Activated CD8-positive, alpha-beta memory T cell treated with anti-CD3 and anti-CD28 coated beads, Interleukin-2, amount 50 U/mL, for 24 hours (primary cell): ENCODE measurements at regions not wholly inside any gene's neighbourhood (a gene's known extent, or its start where the extent isn't known, plus 50 kb on each side); places are given as distances from the start of the nearest gene placed in this dataset.
"Not testable (repeated sequence)": the region's sequence is repeated elsewhere in the genome, so short reads cannot be mapped to it uniquely, and the experiment has no call there.

Source experiments
- DNase-seq: peaks from one replicate; pipeline ENCODE4 v3.0.0-alpha.2; 2020; ENCODE audit errors: extremely low read depth

DNA sequence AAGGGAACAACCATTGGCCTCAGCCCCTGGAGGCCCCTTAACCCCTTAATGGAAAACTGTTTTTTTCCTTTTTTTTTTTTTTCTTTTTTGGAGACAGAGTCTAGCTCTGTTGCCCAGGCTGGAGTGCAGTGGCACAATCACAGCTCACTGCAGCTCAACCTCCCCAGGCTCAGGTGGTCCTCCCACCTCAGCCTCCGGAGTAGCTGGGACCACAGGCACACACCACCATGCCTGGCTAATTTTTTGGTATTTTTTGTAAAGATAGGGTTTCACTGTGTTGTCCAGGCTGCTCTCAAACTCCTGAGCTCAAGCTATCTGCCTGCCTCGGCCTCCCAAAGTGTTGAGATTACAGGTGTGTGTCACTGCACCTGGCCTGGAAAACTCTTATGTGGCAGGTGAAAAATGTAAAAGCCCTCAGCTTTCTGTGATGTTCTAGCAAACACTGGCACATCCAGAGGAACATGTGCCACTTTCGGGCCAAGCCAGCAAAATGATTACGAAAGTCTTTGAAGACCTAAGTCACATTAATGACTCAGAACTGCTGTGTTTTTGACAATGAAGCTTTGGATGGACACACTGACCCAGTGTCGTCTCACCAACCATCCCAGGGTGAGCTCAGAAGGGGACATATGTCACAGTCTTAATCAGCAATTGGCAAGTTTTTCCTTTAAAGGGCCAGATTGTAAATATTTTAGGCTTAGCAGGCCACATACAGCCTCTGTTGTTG, 189.3 kb upstream of the TPM1 start:
- DNase-seq: no peak

DNA sequence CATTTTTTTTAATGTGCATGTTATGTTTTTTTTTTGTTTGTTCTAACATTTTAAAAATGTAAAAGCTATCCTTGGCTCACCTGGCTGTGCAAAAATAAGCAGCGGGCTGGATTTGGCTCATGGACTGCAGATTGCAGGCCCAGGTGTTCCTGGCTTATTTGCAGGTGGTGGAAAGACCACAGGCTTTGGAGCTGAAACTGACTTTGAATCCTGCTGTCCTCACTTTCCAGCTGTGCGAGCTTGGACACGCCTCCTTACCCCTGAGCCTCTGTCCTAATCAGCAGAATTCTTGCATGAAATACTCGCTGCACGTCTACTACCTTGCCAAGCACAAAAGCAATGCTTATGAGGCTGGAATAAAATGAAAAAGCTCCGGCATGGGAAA, 188.7 kb upstream of the TPM1 start:
- no peak for DNase-seq

DNA sequence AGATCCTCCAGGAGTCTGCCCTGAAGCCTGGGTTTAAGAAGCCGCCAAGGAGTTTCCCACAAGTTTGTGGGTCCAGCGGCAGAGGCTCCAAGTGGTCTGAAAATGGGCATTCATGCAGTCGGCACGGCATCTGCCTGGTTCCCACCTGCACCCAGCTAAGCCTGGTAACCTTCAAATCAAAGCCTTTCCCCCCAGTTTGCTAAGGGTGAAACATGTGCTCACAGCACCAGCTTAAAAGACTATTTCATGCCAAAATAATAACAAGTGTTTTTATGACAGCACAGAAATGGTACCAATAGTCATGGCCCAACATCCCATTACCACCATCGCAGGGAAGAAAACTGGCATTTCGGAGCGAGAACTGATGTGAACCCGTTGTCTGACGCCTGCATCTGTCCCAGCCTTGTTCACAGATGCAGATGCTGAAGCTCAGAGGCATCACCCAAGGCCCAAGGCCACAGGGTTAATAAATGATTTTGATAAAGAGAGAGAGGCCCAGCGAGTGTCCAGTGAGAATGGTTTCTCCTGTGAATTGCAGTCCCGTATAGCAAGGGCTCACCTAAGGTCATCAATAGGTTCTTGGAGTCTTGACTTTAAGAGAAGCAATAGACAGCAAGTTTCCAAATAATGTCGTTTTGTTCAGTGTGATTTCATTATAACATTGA, 188.0 kb upstream of the TPM1 start:
- DNase-seq: no peak

DNA sequence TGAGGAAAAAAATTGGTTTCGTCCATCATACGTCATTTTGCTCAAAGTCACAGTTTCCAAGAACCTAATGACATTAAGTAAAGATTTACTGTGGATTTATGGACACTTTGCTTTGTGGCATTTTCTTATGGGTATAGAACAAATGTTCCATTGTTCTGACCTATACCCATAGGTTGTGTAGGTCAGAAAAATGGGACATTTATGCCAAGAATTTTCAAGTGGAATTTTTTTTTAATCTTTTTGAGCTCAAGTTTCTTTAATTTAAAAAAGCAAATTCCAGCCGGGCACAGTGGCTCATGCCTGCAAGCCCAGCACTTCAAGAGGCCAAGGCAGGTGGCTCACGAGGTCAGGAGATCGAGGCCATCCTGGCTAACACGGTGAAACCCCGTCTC, 187.5 kb upstream of the TPM1 start:
- DNase-seq: no peak

DNA sequence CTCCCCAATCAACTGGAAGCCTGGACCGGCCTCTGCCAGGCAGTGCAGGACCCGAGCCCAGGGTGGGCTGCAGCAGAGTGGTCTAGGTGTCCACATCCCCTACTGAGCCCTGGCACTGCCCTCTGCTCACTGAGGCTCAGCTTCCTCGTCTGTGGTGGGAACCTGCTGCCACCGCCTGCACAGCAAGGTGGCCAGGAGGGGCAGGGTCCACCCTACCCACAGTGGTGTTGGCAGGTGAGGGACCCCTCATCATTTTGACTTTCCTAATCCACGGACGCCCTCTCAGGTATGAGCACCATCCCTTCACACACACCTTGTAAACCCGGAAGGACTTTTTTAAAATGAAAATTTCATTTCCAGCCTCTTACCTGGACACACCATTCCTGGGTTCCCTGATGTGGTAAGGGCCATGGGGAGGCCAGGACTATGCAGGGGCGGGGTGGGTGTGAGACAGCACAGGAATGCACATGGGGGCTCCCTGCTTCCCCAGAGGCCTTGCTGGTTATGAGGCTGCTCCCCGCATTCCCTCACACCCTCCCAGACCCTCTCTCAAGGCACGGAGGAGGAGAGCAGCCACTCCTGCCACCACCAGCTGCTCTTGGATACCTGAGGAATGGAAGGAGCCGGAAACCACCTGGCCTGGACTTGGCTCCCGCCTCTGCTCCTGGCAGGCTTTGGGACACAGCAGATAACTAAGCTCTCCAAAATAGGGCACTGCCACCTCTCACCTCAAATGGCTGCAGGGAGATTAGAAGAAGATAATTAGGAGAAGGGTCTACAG, 185.9 kb upstream of the TPM1 start:
- DNase-seq: no peak

DNA sequence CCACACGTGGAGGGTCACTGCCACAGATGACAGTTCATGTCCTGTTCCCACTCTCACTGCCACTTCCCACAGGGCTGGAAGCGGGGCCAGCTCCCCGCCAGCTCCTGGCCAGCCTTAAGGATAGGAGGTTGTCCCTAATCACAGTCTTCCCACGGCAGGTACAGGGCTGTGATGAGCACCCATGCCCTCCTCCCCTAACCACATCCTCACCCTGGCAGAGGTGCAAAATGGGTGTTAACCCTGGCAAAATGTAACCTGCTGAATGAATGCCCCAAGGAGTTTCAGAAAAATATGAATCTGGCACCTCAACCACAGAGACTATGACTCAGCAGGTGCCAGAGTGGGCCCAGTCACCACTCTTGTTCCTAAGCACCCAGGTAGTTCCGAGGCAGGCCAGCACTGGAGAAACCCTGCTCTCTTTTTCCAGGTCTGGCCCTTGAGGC, 185.1 kb upstream of the TPM1 start:
- no peak for DNase-seq

DNA sequence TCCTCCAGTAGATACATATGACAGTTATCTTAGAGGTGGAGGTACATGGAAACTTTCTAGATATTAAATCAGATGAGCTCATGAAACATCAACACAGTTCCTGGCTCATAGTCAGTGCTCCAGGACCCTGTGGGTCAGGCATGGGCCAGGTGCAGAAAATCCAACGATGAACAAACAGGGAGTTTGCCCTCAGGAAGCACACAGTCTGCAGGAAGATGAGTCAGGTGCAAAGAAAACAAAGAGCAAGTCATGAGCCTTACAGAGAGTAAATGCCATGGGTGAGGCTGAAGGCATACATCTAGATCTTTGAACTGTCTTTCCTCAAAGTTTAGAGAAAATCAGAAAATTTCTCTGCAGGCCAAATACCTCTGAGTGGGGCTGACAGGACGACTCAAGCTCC, 184.2 kb upstream of the TPM1 start:
- no peak for DNase-seq

DNA sequence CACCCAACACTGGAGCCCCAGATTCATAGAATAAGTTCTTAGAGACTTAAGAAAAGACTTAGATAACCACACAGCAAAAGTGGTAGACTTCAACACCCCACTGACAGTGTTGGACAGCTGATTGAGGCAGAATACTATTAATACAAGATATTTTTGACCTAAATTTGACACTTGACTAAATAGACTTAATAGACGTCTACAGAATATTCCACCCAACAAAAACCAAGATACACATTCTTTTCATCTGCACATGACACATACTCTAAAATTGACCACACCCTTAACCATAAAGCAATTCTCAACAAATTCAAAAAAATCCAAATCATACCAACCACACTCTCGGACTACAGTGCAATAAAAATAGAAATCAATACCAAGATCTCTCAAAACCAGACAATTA, 179.8 kb upstream of the TPM1 start:
- no peak for DNase-seq

DNA sequence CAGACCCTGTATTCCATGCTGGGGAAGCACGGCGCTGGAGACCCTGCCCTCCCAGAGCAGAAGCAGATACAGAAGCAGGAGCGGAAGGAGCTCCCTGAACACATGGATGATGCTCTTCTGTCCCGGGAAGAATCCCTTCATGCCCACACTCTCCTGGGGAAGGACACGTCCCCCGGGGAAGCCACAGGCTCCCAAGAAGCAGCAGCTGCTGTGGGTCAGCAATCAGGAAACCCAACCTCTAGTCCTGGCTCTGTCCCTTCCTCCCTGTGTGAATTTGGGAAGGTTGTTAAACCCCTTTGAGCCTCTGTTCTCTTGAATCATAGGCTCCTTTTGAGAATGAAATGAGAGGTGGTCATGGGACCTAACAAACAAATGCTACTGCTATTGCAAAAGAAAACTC, 176.2 kb upstream of the TPM1 start:
- DNase-seq: no peak

DNA sequence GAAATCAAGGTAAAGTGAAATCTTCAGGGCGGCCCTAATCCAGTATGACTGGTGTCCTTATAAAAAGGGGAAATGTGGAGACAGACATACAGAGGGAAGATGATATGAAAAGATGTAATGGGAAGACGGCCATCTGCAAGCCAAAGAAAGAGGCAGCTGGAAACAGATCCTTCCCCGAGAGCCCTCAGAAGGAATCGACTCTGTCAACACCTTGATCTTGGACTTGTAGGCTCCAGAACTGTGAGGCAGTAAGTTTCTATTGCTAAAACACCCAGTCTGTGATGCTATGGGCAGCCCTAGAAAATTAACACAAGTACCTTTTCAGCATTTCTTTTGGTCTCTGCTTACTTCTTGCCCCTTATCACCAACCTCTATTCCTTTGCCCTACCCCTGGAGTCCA, 174.7 kb upstream of the TPM1 start:
- DNase-seq: no peak

DNA sequence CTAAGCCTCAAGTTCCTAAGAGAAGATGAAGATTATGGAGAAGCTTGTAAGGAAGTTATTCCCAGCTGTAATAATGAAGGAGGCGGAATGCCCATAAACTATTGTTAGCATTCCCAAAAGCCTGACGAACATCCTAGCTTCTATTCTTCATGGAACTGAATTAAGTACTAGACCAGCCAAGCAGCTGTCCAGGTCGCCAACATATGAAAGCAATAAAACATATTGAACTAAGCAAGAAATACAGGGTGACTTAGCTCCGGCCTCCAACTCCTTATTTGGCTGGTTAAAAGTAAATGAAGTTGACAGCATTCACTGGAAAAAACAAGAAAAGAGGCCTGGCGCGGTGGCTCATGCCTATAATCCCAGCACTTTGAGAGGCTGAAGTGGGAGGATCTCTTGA, 174.0 kb upstream of the TPM1 start:
- no peak for DNase-seq

DNA sequence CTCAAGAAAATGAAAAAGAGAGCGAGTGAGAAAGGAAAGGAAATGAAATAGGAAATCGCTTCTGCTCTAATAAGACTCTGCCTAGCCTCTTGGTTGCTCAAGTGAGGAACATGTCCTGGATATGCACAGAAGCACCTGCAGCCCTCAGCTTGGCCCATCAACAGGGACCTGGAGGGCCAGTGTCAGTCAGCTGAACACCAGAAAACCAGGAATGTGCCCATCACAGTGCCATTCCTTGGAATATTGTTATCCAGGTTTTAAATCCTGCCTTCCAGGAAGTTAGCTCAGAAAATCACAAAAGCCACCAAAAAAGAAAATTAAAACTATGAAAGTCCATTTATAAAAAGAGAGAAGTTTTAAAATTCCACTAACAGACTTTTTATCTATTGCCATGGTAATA, 173.4 kb upstream of the TPM1 start:
- DNase-seq: no peak

DNA sequence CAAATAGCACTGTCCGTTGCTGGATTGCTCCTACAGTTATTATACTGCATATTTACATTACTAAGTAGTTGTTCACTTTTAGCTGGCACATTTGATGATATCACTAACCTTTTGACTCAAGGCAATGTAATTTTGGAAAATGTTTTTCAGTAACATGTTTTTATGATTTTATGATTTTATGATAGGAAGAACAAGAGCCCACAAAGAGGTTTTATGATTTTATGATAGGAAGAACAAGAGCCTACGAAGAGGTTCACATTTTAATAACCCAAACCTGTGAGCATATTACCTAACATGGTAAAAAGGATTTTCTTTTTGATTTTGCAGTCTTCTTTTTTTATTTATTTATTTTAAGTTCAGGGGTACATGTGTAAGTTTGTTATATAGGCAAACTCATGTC, 172.3 kb upstream of the TPM1 start:
- no peak for DNase-seq

DNA sequence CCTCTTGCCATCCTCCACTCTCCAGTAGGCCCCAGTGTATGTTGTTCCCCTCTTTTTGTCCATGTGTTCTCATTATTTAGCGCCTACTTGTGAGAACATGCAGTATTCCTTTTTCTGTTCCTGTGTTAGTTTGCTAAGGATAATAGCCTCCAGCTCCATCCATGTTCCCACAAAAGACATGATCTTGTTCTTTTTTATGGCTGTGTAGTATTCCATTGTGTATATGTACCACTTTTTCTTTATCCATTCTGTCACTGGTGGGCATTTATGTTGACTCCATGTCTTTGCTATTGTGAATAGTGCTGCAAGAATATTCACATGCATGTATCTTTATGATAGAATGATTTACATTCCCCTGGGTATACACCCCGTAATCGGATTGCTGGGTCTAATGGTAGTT, 171.8 kb upstream of the TPM1 start:
- DNase-seq: not testable (repeated sequence)

DNA sequence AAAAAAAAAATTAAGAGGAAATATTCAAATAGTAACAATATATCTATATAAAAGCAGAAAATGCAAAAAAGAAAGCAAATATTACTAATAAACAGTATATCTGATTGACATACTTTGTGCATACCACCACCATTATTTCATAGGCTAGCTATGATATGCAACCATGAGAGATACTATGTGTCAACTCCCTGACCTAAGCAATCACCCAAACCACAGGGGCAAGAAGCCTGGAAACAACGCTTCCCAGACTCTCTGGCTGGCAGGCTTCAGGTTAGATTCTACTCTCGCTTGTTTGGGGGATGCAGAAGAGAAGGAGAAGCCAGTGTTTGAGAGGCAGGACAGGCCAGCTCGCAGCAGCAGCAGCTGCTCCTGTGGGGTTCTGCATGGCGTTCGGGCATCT, 169.3 kb upstream of the TPM1 start:
- DNase-seq: no peak

DNA sequence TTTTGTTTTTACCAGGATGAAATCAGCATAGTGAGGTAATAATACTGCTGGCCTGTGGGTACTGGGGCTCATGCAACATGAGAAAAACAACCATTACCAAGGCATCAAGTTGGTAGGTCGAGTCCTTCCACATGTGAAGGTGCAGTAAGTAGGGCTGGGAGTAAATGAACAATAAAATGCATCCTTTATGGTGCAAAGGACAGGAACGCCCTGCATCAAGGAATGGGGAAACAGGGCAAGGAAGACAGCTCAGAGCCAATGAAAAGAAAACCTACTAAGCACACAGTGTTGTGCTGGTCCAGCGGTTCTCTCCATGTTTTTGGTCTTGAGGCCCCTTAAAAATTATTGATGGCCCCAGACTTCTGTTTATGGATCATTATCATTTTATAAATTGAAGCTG, 168.5 kb upstream of the TPM1 start:
- DNase-seq: no peak

DNA sequence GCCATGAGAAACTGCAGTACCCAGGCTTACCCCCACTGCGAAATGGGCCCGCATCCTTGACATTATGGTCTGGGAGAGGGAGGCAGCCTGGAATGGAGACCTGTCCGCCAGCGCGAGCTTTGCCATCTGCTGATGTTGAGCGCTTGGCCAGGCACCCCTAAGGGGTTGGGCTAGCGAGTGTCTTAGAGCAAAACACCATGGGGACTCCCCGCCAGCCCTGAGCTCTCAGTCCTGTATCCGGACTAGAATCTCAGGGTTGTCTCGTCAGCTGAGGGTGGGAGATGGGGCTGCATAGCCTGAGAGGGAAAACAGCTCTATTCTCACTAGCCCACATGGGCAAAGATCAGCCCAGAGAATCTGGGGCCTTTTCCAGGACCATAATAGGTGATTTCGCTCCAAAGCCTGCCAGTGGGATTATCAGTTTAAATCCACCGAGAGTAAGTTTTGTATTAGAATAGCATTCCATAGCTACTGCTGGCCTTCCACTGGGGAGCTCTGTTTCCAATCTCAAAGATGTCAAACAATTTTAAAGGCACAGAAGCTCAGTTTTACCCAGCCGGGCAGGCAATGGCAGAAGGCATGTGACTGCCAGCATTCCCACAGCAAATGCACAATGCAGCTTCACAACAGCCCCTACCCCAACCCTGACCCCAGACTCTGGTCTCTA, 167.5 kb upstream of the TPM1 start:
- no peak for DNase-seq

DNA sequence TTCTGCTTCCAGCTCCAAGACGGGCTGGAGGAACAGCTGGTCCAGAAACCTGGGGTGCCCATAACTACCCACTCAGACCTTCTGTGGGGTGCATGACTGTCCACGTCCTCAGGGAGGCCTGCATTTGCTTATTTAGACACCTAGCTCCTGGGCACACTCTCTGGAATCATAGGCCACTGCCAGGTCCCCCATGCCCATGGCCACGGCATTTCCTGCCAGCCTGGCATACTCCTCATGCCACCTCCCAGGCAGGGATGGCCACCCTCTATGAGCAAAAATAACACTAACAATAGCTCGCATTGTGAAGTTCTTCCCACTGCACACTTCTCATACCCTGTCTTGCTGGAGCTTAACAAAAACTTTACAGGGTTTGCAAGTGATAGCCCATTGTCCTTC, 166.9 kb upstream of the TPM1 start:
- DNase-seq: no peak

DNA sequence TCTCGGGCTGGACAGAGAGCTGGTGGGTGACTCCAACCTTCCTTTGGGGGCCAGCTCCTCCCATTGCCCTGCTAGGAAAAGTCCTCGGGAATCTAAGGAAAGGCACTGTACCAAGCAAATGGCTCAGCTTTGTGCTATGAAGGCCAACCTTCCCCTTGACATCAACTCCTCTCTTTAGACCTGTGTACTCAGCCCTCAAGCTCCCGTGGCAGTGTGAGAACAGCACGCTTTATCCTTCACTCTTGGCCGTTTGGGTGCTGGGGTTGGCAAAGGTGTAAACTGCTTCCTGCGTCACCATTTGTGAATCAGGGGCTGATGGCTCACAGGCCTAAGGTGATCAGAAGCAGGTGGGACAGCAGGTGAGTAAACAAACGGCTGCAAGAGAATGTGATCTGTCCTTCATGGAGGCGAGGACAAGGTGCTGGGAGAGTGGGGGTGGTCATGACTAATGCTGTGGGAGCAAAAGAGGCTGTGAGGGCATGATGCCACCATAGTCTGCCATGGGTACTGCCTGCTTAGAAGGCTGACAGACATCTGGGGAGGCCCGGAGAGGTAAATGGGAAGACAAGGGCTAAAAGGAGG, 165.2 kb upstream of the TPM1 start:
- DNase-seq: no peak

DNA sequence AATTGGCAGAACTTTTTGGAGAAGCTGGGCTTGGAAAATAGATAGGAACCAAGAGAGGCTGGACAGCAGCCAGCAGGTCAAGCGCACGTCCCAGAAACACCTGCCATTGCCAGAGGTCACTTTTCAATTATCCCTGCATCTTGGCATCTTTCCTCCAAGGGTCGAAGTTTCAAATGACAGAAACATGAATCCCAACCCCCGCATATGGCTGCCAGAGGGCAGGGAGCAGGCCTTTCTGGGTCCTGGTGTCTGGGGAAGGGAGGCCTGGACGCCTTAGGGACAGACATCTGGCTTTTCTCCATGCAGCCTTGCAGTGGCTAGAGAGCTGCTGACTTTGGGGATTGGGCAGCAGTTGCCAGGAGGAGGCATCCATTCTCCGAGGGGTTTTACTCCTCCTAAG, 164.5 kb upstream of the TPM1 start:
- no peak for DNase-seq

DNA sequence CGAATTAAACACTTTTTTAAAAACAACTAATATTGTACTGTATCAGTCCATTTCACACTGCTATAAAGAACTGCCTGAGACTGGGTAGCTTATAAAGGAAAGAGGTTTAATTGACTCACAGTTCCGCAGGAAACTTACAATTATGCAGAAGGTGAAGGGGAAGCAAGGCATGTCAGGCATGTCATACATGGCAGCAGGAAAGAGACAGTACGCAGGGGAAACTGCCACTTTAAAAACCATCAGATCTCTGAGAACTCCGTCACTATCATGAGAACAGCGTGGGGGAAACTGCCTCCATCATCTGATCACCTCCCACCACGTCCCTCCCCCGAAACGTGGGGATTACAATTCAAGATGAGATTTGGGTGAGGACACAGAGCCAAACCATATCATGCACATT, 162.8 kb upstream of the TPM1 start:
- DNase-seq: no peak

DNA sequence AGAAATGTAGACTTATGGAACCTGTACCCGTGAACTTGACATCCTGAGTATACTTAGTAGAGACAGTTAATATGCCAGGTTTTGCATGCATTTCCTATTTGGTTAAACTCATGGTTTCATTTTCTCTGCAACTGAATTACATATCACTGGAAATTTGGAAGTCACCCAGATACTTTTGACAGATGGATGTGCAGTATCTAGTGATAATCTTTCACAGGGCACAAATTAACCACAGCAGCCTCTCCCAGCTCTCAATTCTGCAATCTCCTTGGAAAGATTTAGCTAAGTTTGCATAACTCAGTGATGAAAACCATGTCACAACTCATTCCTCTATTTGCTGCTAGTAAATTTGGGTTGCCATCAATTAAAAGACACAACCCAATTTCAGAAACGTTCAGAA, 162.3 kb upstream of the TPM1 start:
- DNase-seq: no peak
